B cell (primary cell): ENCODE measurements at regions not wholly inside any gene's neighbourhood (a gene's known extent, or its start where the extent isn't known, plus 50 kb on each side); places are given as distances from the start of the nearest gene placed in this dataset.

Experiments used
- ATAC-seq: fragments of 200-7000 bp; cut with Tn5 transposase; one replicate; pipeline ENCODE4 v1.10.0; 2021; ENCODE audit warnings: low read depth, mild to moderate bottlenecking, moderate number of reproducible peaks, moderate library complexity
- CTCF ChIA-PET: fragments of 350-600 bp; sonication (Branson Sonifier 250); formaldehyde crosslinking; loops from one replicate; lab custom pipeline; 2021; ENCODE audit warnings: antibody characterized with exemption, inconsistent platforms; lab: Charles Lee
- POLR2A ChIA-PET: fragments of 350-600 bp; sonication (Branson Sonifier 250); formaldehyde crosslinking; loops from one replicate; lab custom pipeline; 2021; ENCODE audit warnings: antibody characterized with exemption; lab: Charles Lee
- DNase-seq: peaks from one replicate; pipeline ENCODE4 v3.0.0; 2013
- H2AFZ ChIP-seq: 2 replicates; pipeline ENCODE4 v1.6.1; 2012; ENCODE audit warnings: mild to moderate bottlenecking, low read depth, low read length; ENCODE audit not compliant: insufficient read depth, poor library complexity, severe bottlenecking
- H3K27ac ChIP-seq, 2 donors: 1 replicate in 1 of 2; 2 replicates in 1 of 2; pipeline ENCODE4 v1.5.1; 2012 to 2013; ENCODE audit warnings: low read length in 2 of 2, mild to moderate bottlenecking in 2 of 2, moderate library complexity in 1 of 2
- H3K27me3 ChIP-seq, 4 experiments: fragments of 200-600 bp in 1 of 4; sonication (generic) in 1 of 4; replicated peaks in 1 of 4; 1 replicate in 2 of 4; 2 replicates in 2 of 4; pipeline versions ENCODE4 v1.6.1 to v1.7.0; 2013 to 2016; ENCODE audit warnings: low read length in 3 of 4, mild to moderate bottlenecking in 2 of 4, mixed read lengths in 1 of 4, moderate library complexity in 1 of 4; ENCODE audit not compliant: insufficient read depth in 4 of 4, control insufficient read depth in 3 of 4; ENCODE audit errors: control extremely low read depth in 1 of 4
- H3K36me3 ChIP-seq, 2 experiments: replicated peaks in 1 of 2; 1 replicate in 1 of 2; 2 replicates in 1 of 2; pipeline versions ENCODE4 v1.6.1 to v1.7.1; 2013; ENCODE audit warnings: low read length in 1 of 2; ENCODE audit not compliant: insufficient read depth in 2 of 2, control insufficient read depth in 1 of 2; ENCODE audit errors: control extremely low read depth in 1 of 2, extremely low read depth in 1 of 2
- H3K4me1 ChIP-seq, 2 donors: fragments of 200-600 bp in 1 of 2; sonication (generic) in 1 of 2; 1 replicate in 1 of 2; 2 replicates in 1 of 2; pipeline versions ENCODE4 v1.5.1 to v1.6.1; 2013 to 2017; ENCODE audit warnings: low read length in 2 of 2; ENCODE audit not compliant: control insufficient read depth in 2 of 2, insufficient read depth in 2 of 2
- H3K4me2 ChIP-seq: replicated peaks from 2 replicates; pipeline ENCODE3; 2012; ENCODE audit warnings: mild to moderate bottlenecking, low read depth, low read length; ENCODE audit not compliant: poor library complexity, severe bottlenecking
- H3K4me3 ChIP-seq, 5 experiments: fragments of 200-600 bp in 1 of 5; sonication (generic) in 1 of 5; 1 replicate in 3 of 5; 2 replicates in 2 of 5; pipeline versions ENCODE4 v1.5.1 to v1.7.0; 2011 to 2016; ENCODE audit warnings: low read length in 4 of 5, mild to moderate bottlenecking in 4 of 5, low read depth in 2 of 5, control low read depth in 1 of 5, moderate library complexity in 1 of 5; ENCODE audit not compliant: insufficient read depth in 1 of 5; ENCODE audit errors: control extremely low read depth in 1 of 5, extremely low read depth in 1 of 5
- H3K79me2 ChIP-seq: fragments of 200-600 bp; sonication (generic); one replicate; pipeline ENCODE4 v1.6.0; 2016; ENCODE audit warnings: low read length; ENCODE audit not compliant: control insufficient read depth, insufficient read depth
- H3K9ac ChIP-seq: fragments of 200-600 bp; sonication (generic); 2 replicates; pipeline ENCODE4 v1.6.1; 2017; ENCODE audit warnings: mild to moderate bottlenecking, low read length, moderate library complexity
- H3K9me3 ChIP-seq, 3 donors: one replicate each; pipeline versions ENCODE4 v1.6.1 to v1.7.1; 2013; ENCODE audit warnings: low read length in 2 of 3; ENCODE audit not compliant: control insufficient read depth in 2 of 3, insufficient read depth in 1 of 3; ENCODE audit errors: control extremely low read depth in 1 of 3
- H4K20me1 ChIP-seq: 2 replicates; pipeline ENCODE4 v1.6.0; 2012; ENCODE audit warnings: mild to moderate bottlenecking, low read length; ENCODE audit not compliant: insufficient read depth, control insufficient read depth, poor library complexity, severe bottlenecking
- H3K27ac Mint-ChIP-seq: one replicate; pipeline ENCODE4 v1.8.0; 2021; ENCODE audit warnings: mixed read lengths
- H3K27me3 Mint-ChIP-seq: one replicate; pipeline ENCODE4 v1.8.0; 2021; ENCODE audit warnings: mixed read lengths
- H3K4me1 Mint-ChIP-seq: one replicate; pipeline ENCODE4 v1.8.0; 2021; ENCODE audit warnings: mixed read lengths
- H3K4me3 Mint-ChIP-seq: one replicate; pipeline ENCODE4 v1.8.0; 2021; ENCODE audit warnings: mixed read lengths
- H3K9me3 Mint-ChIP-seq: one replicate; pipeline ENCODE4 v1.8.0; 2022; ENCODE audit warnings: mixed read lengths; ENCODE audit not compliant: insufficient read depth
- EZH2 ChIP-seq: IDR thresholded peaks from 2 replicates; pipeline ENCODE4 v1.6.1; 2012; ENCODE audit warnings: borderline replicate concordance, low read depth, mild to moderate bottlenecking, moderate library complexity, low read length; ENCODE audit not compliant: insufficient read depth, poor library complexity, severe bottlenecking
- WGBS: methylation state at CpG from one replicate; pipeline ENCODE4 v1.1.5; 2013; ENCODE audit warnings: missing lambda C conversion rate; ENCODE audit not compliant: insufficient coverage; 5-methylcytosine and 5-hydroxymethylcytosine counted together
- intact Hi-C: fragments of 100-400 bp; cut with micrococcal nuclease; formaldehyde crosslinking; loops from one replicate; pipeline ENCODE4 v1.10.0; 2022
- TF ChIP-seq, protein P1 (sequence below): fragments of 200-600 bp; IDR thresholded peaks from one replicate; pipeline ENCODE4 v1.8.0; 2022; ENCODE audit warnings: antibody characterized with exemption, mild to moderate bottlenecking

DNA sequence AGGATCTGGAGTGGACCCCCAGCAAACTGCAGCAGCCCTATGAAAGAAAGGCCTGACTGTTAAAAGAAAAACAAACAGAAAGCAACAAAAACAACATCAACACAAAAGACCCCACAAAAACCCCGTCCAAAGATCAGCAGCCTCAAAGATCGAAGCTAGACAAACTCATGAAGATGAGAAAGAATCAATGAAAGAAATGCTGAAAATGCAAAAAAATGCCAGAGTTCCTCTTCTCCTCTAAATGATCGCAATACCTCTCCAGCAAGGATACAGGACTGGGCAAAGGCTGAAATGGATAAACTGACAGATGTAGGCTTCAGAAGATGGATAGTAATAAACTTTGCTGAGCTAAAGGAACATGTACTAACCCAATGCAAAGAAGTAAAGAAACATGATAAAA, 526.3 kb upstream of the DAB2 start:
- no peak overlapping the region for H3K4me3 Mint-ChIP-seq
- no peaks in the 10 kb centered on the region for H3K9me3 Mint-ChIP-seq
- Histone ChIP-seq H3K9me3 (no peaks in the 10 kb centered on the region), H3K27me3 (no peaks in the 10 kb centered on the region), H3K9ac (no peak overlapping the region), H3K4me2 (no peak overlapping the region), H3K4me3 (no peak overlapping the region), H2AFZ (no peak overlapping the region), H3K27ac (no peak overlapping the region), H3K36me3 (no peaks in the 10 kb centered on the region), H3K4me1 (no peaks in the 10 kb centered on the region), H3K79me2 (no peaks in the 10 kb centered on the region), H4K20me1 (no peaks in the 10 kb centered on the region)
- no peaks in the 10 kb centered on the region for H3K27me3 Mint-ChIP-seq
- ChIA-PET CTCF (interaction anchor here (1.4 to 1.8 kb wide), 2 partner anchors 730 to 738 kb away, joined by 3 to 7 read pairs; no protein-coding TSS in a partner anchor), POLR2A (no interaction called here)
- intact Hi-C loops, result no loop called here
- no CpG with 5 or more reads among the region's 3 CpGs for WGBS
- peaks cover 2% of the 10 kb centered on the region for H3K4me1 Mint-ChIP-seq
- DNase-seq (no peak), ATAC-seq (no peak)
- TF ChIP-seq, protein P1, sequence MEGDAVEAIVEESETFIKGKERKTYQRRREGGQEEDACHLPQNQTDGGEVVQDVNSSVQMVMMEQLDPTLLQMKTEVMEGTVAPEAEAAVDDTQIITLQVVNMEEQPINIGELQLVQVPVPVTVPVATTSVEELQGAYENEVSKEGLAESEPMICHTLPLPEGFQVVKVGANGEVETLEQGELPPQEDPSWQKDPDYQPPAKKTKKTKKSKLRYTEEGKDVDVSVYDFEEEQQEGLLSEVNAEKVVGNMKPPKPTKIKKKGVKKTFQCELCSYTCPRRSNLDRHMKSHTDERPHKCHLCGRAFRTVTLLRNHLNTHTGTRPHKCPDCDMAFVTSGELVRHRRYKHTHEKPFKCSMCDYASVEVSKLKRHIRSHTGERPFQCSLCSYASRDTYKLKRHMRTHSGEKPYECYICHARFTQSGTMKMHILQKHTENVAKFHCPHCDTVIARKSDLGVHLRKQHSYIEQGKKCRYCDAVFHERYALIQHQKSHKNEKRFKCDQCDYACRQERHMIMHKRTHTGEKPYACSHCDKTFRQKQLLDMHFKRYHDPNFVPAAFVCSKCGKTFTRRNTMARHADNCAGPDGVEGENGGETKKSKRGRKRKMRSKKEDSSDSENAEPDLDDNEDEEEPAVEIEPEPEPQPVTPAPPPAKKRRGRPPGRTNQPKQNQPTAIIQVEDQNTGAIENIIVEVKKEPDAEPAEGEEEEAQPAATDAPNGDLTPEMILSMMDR, result no peak
- no peak for TF ChIP-seq EZH2
- H3K27ac Mint-ChIP-seq, result no peak overlapping the region

GRCh38 chr5:39948867-39949468, 524.2 kb upstream of the DAB2 start:
- H3K27me3 Mint-ChIP-seq, result no peaks in the 10 kb centered on the region
- intact Hi-C loops, result loop anchor here (1.0 to 5.0 kb wide), 5 partner anchors 73 to 930 kb away; no protein-coding TSS in a partner anchor
- ChIA-PET CTCF (interaction anchor here (0.6 to 5.6 kb wide), 23 partner anchors 9 to 830 kb away, joined by 3 to 63 read pairs (median 5); no protein-coding TSS in a partner anchor), POLR2A (no interaction called here)
- Histone ChIP-seq H4K20me1 (no peaks in the 10 kb centered on the region), H3K9me3 (no peaks in the 10 kb centered on the region), H3K27me3 (no peaks in the 10 kb centered on the region), H2AFZ (no peak overlapping the region), H3K4me2 (no peak overlapping the region), H3K27ac (no peak overlapping the region), H3K36me3 (no peaks in the 10 kb centered on the region), H3K79me2 (no peaks in the 10 kb centered on the region), H3K4me3 (no peak overlapping the region), H3K4me1 (no peaks in the 10 kb centered on the region), H3K9ac (no peak overlapping the region)
- WGBS, result 80% methylated on average over 1 of the region's 2 CpGs
- ATAC-seq (peak; percentile 80), DNase-seq (peak; percentile 82)
- no peak overlapping the region for H3K4me3 Mint-ChIP-seq
- H3K4me1 Mint-ChIP-seq, result peaks cover 2% of the 10 kb centered on the region
- TF ChIP-seq, protein P1, result peak; percentile 81
- TF ChIP-seq EZH2, result no peak
- no peak overlapping the region for H3K27ac Mint-ChIP-seq
- no peaks in the 10 kb centered on the region for H3K9me3 Mint-ChIP-seq
